ENCODE measurements at regions not wholly inside any gene's neighbourhood (a gene's known extent, or its start where the extent isn't known, plus 50 kb on each side); places are given as distances from the start of the nearest gene placed in this dataset.

DNA sequence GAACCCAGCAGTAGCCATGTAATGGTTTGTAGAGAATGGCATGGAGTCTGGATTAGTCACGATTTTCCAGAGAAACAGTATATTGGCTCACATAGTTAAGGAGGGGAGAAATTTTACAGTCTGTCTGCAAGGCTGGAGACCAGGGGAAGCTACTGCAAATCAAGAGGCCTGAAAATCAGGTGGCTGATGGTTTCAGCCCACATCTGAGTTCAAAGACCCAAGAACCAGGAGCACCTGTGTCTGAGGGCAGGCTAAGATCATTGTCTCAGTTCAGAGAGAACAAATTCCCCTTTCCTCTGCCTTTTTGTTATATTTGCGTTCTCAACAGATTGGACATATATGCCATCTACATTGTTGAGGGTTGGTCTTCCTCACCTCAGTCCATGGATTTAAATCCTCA is 207.5 kb upstream of the IRX2 start:
- DNase-seq (ENCODE audit: low spot score), result no peak
- ATAC-seq (ENCODE audit: low FRiP score), result no peak
- TF ChIP-seq CTCF (IDR thresholded peaks at IDR 0.05), result no peak

- DNase-seq (ENCODE audit: low spot score) (no peak), ATAC-seq (ENCODE audit: low FRiP score) (no peak)
- TF ChIP-seq CTCF (IDR thresholded peaks at IDR 0.05), result no peak
Measured at GRCh38 chr5:2948875-2949274, 197.4 kb upstream of the IRX2 start.

- ATAC-seq (ENCODE audit: low FRiP score) (no peak), DNase-seq (ENCODE audit: low spot score) (no peak)
- TF ChIP-seq CTCF (IDR thresholded peaks at IDR 0.05), result no peak
Measured at GRCh38 chr5:2946315-2946714, 194.8 kb upstream of the IRX2 start.

GRCh38 chr5:2936413-2936812 is 184.9 kb upstream of the IRX2 start:
- DNase-seq (ENCODE audit: low spot score) (no peak), ATAC-seq (ENCODE audit: low FRiP score) (no peak)
- TF ChIP-seq CTCF (IDR thresholded peaks at IDR 0.05), result no peak

- TF ChIP-seq CTCF (IDR thresholded peaks at IDR 0.05), result no peak
- no peak for ATAC-seq (ENCODE audit: low FRiP score)
- no peak for DNase-seq (ENCODE audit: low spot score)
Measured at GRCh38 chr5:2929779-2930178, 178.3 kb upstream of the IRX2 start.

- TF ChIP-seq CTCF (IDR thresholded peaks at IDR 0.05), result no peak
- DNase-seq (ENCODE audit: low spot score), result no peak
- ATAC-seq (ENCODE audit: low FRiP score), result no peak
Measured at GRCh38 chr5:2921651-2922050, 170.2 kb upstream of the IRX2 start.

DNA sequence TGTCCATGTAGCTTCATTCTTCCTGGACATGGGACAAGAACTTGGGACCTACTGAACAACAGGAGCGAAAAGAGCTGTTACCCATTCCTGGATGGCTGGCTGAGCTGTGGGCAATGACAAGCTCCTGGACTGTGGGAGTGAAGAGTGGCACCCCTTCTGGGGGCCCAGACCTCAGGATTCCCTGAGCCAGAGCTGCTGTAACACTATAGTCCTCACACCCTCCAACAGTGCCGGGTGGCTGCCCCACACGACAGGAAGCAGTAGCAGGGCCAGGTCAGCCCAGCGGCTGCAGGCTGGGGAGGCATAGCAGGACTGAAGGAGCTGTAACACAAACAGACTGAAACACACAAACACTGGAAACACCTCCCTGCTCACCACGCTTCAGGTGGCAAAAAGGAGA is 169.7 kb upstream of the IRX2 start:
- no peak for DNase-seq (ENCODE audit: low spot score)
- ATAC-seq (ENCODE audit: low FRiP score), result no peak
- TF ChIP-seq CTCF (IDR thresholded peaks at IDR 0.05), result no peak
